ENCODE measurements at regions not wholly inside any gene's neighbourhood (a gene's known extent, or its start where the extent isn't known, plus 50 kb on each side); places are given as distances from the start of the nearest gene placed in this dataset.

GRCh38 chr13:64020126-64020525 is 2604.5 kb upstream of the PCDH20 start:
- TF ChIP-seq, protein P1, sequence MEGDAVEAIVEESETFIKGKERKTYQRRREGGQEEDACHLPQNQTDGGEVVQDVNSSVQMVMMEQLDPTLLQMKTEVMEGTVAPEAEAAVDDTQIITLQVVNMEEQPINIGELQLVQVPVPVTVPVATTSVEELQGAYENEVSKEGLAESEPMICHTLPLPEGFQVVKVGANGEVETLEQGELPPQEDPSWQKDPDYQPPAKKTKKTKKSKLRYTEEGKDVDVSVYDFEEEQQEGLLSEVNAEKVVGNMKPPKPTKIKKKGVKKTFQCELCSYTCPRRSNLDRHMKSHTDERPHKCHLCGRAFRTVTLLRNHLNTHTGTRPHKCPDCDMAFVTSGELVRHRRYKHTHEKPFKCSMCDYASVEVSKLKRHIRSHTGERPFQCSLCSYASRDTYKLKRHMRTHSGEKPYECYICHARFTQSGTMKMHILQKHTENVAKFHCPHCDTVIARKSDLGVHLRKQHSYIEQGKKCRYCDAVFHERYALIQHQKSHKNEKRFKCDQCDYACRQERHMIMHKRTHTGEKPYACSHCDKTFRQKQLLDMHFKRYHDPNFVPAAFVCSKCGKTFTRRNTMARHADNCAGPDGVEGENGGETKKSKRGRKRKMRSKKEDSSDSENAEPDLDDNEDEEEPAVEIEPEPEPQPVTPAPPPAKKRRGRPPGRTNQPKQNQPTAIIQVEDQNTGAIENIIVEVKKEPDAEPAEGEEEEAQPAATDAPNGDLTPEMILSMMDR (IDR thresholded peaks at IDR 0.05), result no peak
- TF ChIP-seq POLR2A (IDR thresholded peaks at IDR 0.05) (no peak), EP300 (IDR thresholded peaks at IDR 0.05) (no peak)
